ENCODE measurements at regions not wholly inside any gene's neighbourhood (a gene's known extent, or its start where the extent isn't known, plus 50 kb on each side); places are given as distances from the start of the nearest gene placed in this dataset.

DNA sequence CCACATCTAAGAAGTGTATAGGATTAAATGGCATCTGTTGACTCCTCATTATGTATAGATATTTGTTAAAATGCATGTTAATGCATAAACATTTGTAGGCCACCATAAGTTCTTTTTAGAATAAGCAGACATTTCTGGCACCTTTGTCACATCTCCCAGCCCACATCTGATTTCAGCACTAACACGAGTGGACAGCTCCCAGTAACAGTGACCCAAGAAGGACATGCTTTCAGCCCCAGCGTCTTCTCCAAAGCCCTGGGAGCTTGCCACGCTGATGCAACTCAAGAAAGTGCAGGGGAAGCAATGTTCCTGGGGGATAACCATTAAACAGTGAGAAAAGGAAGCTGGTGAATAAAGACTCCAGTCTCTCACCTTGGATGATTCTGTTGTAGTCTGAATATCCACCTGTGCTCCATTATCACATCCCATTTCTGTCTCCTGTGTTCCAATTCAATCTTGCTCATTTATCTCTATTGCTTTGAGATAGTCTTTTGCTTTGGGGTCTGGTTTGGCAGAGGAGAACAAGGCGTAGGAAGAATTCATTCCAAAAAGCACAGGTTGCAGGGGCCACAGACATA lies 182.6 kb upstream of the THSD7B start:
- TF ChIP-seq CTCF (IDR thresholded peaks at IDR 0.05; ENCODE audit: borderline replicate concordance, insufficient read depth, low read depth, low read length): no peak
- no peak overlapping the region for H3K4me3 ChIP-seq (ENCODE audit: low read depth, low read length)

- TF ChIP-seq CTCF (IDR thresholded peaks at IDR 0.05; ENCODE audit: borderline replicate concordance, insufficient read depth, low read depth, low read length): no peak
- no peak overlapping the region for H3K4me3 ChIP-seq (ENCODE audit: low read depth, low read length)
These were observed 193.0 kb upstream of the THSD7B start for GRCh38 chr2:136572335-136572734.

DNA sequence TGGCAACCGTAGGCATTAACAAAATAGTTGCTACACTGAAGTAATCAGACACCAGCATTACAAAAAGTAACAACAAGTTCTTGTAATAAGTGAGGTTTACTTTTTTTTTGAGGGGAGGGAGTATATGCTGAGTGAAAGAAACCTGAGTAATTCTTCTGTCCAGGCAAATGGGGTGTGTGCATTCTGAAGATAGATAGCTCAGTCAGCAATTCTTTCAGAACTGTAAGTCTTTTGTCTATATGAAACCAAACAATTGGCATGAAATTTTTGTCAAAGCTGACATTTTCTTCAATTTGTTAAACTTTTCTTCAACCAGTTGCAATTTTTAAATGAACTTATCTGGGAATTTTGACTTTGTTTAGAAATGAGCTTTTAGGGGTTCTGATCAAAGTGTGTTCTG lies 208.1 kb upstream of the THSD7B start:
- no peak for TF ChIP-seq CTCF (IDR thresholded peaks at IDR 0.05; ENCODE audit: borderline replicate concordance, insufficient read depth, low read depth, low read length)
- no peak overlapping the region for H3K4me3 ChIP-seq (ENCODE audit: low read depth, low read length)

DNA sequence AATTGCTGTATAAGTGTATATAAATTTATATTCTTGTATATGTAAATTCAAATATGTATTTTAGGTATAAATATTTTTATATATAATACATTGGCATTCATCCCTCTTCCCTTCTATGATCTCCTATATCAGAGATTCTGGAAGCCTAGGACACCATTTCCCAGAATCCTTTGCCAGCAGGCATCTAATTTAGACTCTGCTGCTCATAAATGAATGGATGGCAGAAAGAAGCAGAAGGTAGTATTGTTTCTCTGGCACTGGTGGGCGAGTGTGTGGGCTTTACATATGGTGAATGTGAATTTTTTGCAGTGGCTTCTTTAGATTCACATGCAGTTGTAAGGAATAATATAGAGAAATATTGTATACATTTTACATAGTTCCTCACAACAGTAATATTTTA lies 215.2 kb upstream of the THSD7B start:
- no peak overlapping the region for H3K4me3 ChIP-seq (ENCODE audit: low read depth, low read length)
- no peak for TF ChIP-seq CTCF (IDR thresholded peaks at IDR 0.05; ENCODE audit: borderline replicate concordance, insufficient read depth, low read depth, low read length)

- no peak for TF ChIP-seq CTCF (IDR thresholded peaks at IDR 0.05; ENCODE audit: borderline replicate concordance, insufficient read depth, low read depth, low read length)
- H3K4me3 ChIP-seq (ENCODE audit: low read depth, low read length): no peak overlapping the region
These were observed 226.0 kb upstream of the THSD7B start for GRCh38 chr2:136539355-136539754.

DNA sequence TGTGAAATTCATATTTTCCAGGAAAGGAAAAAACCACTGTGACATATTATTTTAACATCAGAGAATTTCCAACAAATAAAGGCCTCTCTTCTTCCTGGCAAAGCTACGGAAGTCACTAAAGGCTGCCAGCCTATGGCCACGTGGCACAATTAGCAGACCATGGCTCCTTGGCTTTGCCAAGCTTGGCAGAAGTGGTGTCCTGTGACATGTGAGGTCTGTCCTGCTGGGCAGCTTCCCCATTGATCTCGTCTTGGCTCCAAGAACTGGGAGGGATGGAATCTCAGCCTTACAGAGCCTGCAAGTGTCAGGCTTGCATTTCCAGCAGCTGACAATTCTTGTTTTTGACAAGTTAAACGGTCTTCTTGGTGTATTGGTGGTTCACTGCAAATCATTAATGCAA lies 226.9 kb upstream of the THSD7B start:
- no peak for TF ChIP-seq CTCF (IDR thresholded peaks at IDR 0.05; ENCODE audit: borderline replicate concordance, insufficient read depth, low read depth, low read length)
- no peak overlapping the region for H3K4me3 ChIP-seq (ENCODE audit: low read depth, low read length)

GRCh38 chr2:136534811-136535210 lies 230.5 kb upstream of the THSD7B start:
- TF ChIP-seq CTCF (IDR thresholded peaks at IDR 0.05; ENCODE audit: borderline replicate concordance, insufficient read depth, low read depth, low read length): no peak
- no peak overlapping the region for H3K4me3 ChIP-seq (ENCODE audit: low read depth, low read length)
